ENCODE measurements at regions not wholly inside any gene's neighbourhood (a gene's known extent, or its start where the extent isn't known, plus 50 kb on each side); places are given as distances from the start of the nearest gene placed in this dataset.

DNA sequence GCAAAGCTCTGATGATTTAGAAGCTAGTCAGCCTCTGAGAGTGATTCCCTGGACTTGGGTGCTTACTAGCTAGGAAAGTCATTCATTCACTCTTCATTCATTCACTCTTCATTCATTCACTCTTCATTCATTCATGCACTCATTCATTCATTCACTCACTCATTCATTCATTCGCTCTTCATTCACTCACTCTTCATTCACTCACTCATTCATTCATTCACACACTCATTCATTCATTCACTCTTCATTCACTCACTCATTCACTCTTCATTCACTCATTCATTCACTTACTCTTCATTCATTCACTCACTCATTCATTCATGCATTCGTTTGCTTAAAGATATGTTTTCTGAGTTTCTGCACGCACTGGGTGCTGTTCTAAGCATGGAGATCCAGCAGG is 292.7 kb upstream of the TNRC6C start:
- H3K27ac ChIP-seq (ENCODE audit: low read depth, low read length): no peak overlapping the region
- H3K9me3 ChIP-seq (ENCODE audit: control insufficient read depth, insufficient read depth, low read length): peaks cover 3% of the 10 kb centered on the region
- ChIA-PET POLR2A (no interaction called here), CTCF (no interaction called here)
- no peak overlapping the region for H3K4me3 ChIP-seq (ENCODE audit: low read depth, low read length)
- peaks cover 7% of the 10 kb centered on the region for H3K27me3 ChIP-seq (ENCODE audit: control insufficient read depth, insufficient read depth, low read length)
- DNase-seq (ENCODE audit: low read depth, low spot score): no peak
- no peak for TF ChIP-seq CTCF (IDR thresholded peaks at IDR 0.05; ENCODE audit: low read depth, low read length)

DNA sequence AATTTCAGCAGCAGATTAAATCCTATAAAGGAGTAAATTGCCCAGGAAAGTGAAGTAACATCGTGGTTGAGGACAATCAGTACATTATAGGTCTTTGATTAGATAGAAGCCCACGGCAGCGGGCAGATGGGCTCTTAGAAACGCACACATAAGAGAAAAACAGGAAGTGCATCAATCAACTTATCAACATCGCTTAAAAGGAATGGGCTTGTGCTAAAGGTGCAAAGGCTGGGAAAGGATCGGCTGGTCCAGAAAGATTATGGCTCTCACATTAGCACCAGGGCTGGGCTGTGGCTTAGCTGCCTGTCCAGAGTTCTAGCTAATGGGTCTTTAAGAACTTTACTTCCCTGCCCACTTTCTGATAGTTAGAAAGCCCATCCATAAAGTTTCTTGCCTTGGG is 292.0 kb upstream of the TNRC6C start:
- Histone ChIP-seq H3K27me3 (ENCODE audit: control insufficient read depth, insufficient read depth, low read length) (peaks cover 7% of the 10 kb centered on the region), H3K27ac (ENCODE audit: low read depth, low read length) (no peak overlapping the region), H3K4me3 (ENCODE audit: low read depth, low read length) (no peak overlapping the region), H3K9me3 (ENCODE audit: control insufficient read depth, insufficient read depth, low read length) (peaks cover 3% of the 10 kb centered on the region)
- POLR2A ChIA-PET: no interaction called here
- no peak for DNase-seq (ENCODE audit: low read depth, low spot score)
- CTCF ChIA-PET: no interaction called here
- TF ChIP-seq CTCF (IDR thresholded peaks at IDR 0.05; ENCODE audit: low read depth, low read length): no peak

DNA sequence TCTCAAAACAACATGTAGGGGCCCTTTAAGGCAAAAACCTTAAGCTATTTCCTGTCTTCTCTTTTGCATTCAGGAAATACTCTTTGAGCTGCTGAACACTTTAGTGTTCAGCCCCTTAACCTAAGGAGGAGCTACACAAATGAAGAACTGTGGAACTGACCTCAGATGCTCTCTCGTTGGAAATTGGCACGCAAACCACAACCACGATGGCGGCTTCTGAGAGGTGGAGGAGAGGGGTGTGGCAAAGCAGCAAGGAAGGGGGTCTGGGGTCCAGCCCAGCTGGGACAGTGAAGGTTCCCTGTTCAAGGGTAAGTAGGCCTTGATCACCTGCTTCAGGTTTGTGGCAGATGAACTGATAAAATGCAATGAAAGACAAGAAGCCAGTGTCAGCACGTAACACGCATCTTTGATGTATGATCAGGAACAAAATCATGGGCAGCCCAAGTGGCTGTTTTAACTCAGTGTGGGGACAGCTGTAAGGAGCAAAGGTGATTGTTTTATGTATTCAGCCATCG is 291.6 kb upstream of the TNRC6C start:
- Histone ChIP-seq H3K4me3 (ENCODE audit: low read depth, low read length) (no peak overlapping the region), H3K27me3 (ENCODE audit: control insufficient read depth, insufficient read depth, low read length) (peaks cover 5% of the 10 kb centered on the region), H3K27ac (ENCODE audit: low read depth, low read length) (no peak overlapping the region), H3K9me3 (ENCODE audit: control insufficient read depth, insufficient read depth, low read length) (peaks cover 3% of the 10 kb centered on the region)
- no peak for DNase-seq (ENCODE audit: low read depth, low spot score)
- CTCF ChIA-PET: no interaction called here
- TF ChIP-seq CTCF (IDR thresholded peaks at IDR 0.05; ENCODE audit: low read depth, low read length): no peak
- POLR2A ChIA-PET: no interaction called here

DNA sequence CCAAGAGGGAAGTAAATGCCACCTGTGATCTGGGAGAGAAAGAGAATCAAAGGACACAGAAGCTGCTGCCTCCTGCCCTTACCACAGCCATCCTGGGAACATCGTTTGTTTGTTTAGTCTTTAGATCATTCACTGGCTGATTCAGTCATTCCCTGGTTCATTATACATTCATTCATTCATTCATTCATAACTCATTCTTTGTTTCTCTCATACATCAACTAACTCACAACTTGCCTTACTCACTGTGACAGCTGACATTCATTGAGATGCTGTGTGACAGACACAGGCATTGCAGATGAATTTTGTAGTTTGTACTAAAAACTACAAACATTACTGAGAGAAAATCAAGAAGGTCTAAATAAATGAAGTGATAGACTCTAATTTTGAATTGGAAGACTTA is 291.0 kb upstream of the TNRC6C start:
- ChIA-PET CTCF (no interaction called here), POLR2A (no interaction called here)
- TF ChIP-seq CTCF (IDR thresholded peaks at IDR 0.05; ENCODE audit: low read depth, low read length): no peak
- peaks cover 3% of the 10 kb centered on the region for H3K9me3 ChIP-seq (ENCODE audit: control insufficient read depth, insufficient read depth, low read length)
- H3K27ac ChIP-seq (ENCODE audit: low read depth, low read length): no peak overlapping the region
- no peak overlapping the region for H3K4me3 ChIP-seq (ENCODE audit: low read depth, low read length)
- peaks cover 2% of the 10 kb centered on the region for H3K27me3 ChIP-seq (ENCODE audit: control insufficient read depth, insufficient read depth, low read length)
- no peak for DNase-seq (ENCODE audit: low read depth, low spot score)

GRCh38 chr17:77668518-77668917 is 290.0 kb upstream of the TNRC6C start:
- ChIA-PET POLR2A (interaction anchor here (0.7 kb wide), 1 partner anchor 643 kb away, joined by 4 read pairs; no protein-coding TSS in a partner anchor), CTCF (no interaction called here)
- no peak for TF ChIP-seq CTCF (IDR thresholded peaks at IDR 0.05; ENCODE audit: low read depth, low read length)
- DNase-seq (ENCODE audit: low read depth, low spot score): no peak
- H3K4me3 ChIP-seq (ENCODE audit: low read depth, low read length): no peak overlapping the region
- H3K27ac ChIP-seq (ENCODE audit: low read depth, low read length): no peak overlapping the region
- peaks cover 3% of the 10 kb centered on the region for H3K9me3 ChIP-seq (ENCODE audit: control insufficient read depth, insufficient read depth, low read length)
- peaks cover 2% of the 10 kb centered on the region for H3K27me3 ChIP-seq (ENCODE audit: control insufficient read depth, insufficient read depth, low read length)
